ENCODE measurements at regions not wholly inside any gene's neighbourhood (a gene's known extent, or its start where the extent isn't known, plus 50 kb on each side); places are given as distances from the start of the nearest gene placed in this dataset.

DNA sequence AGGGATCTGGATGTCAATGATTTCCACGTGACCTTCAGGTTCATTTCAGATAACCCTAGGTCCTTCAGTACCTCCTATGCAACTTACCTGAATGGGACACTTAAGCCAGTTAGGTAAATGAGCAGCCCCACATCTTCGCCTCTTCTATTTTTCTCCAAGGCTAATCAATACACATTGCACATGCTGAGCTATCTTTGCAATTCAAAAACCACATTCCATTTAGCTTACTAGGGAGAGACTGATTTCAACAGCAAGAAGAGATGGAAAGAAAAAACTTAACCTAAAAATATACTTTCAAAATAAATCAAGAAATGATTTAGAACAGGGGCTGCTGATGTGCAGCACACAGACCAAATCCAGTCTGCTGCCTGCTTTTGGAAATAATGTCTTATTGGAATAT is 81.8 kb upstream of the CDCA7L start:
- TF ChIP-seq, protein P1, sequence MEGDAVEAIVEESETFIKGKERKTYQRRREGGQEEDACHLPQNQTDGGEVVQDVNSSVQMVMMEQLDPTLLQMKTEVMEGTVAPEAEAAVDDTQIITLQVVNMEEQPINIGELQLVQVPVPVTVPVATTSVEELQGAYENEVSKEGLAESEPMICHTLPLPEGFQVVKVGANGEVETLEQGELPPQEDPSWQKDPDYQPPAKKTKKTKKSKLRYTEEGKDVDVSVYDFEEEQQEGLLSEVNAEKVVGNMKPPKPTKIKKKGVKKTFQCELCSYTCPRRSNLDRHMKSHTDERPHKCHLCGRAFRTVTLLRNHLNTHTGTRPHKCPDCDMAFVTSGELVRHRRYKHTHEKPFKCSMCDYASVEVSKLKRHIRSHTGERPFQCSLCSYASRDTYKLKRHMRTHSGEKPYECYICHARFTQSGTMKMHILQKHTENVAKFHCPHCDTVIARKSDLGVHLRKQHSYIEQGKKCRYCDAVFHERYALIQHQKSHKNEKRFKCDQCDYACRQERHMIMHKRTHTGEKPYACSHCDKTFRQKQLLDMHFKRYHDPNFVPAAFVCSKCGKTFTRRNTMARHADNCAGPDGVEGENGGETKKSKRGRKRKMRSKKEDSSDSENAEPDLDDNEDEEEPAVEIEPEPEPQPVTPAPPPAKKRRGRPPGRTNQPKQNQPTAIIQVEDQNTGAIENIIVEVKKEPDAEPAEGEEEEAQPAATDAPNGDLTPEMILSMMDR (IDR thresholded peaks at IDR 0.05; ENCODE audit: poor library complexity), result no peak
- no peak for TF ChIP-seq EZH2 (IDR thresholded peaks at IDR 0.05; ENCODE audit: borderline replicate concordance)
- TF ChIP-seq EZH2phosphoT487 (IDR thresholded peaks at IDR 0.05; ENCODE audit: low read depth, severe bottlenecking, unreplicated experiment), result no peak

All from hepatocyte (in vitro differentiated cells).